ENCODE measurements at regions not wholly inside any gene's neighbourhood (a gene's known extent, or its start where the extent isn't known, plus 50 kb on each side); places are given as distances from the start of the nearest gene placed in this dataset.
"Not testable (repeated sequence)": the region's sequence is repeated elsewhere in the genome, so short reads cannot be mapped to it uniquely, and the experiment has no call there.

DNA sequence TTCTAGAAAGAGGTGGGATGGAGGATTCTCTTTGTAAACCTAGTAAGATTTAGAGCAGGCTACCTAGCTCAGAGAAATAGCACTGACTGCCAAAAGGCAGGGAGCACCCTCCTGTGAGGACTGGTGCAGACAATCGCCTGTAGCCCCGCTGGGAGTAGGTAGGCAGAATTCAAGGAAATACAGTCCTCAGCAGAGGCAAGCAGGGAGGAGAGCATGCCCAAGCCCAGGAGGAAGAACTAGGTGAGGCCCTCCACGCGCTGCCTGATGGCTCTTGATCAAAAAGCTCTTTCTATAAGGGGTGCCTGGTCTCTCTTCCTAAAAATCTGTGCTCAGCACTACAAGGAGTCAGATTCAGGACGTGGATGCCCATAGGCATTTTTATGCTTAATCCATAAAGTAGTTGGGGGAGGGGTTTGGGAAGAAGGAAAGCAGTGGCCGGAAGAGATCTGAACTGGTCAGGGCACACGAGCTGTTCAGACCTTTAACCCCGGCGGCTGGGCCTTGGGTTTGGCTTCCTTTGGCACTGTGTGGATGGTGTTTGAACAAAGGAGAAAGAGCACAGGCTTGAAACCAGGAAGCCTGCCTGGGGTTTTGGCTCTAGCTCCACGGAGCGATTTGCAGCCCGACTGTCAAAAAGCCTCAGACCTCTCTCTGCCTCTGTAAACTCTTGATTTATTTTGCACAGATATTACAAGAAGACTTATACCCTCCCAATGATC is 320.6 kb downstream of the FOXO1 start:
- DNase-seq = no peak

DNA sequence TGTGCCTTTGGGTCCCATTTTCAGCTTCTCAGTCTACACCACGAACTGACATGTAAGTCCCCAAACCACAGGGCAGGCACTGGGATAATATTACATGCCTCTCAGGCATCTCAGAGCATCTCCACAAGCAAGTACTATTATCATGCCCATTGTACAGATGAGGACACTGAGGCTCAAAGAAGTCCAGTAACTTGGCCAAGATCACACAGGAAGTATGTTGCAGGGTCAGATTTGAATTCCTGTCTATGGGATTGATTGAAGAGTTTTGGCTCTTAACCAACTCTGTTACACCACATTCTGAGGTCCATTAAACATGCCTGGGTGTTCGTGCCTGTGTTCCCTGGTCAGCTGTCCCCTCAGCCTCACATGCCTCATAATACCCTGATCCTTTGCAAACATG is 319.8 kb downstream of the FOXO1 start:
- no peak for DNase-seq

DNA sequence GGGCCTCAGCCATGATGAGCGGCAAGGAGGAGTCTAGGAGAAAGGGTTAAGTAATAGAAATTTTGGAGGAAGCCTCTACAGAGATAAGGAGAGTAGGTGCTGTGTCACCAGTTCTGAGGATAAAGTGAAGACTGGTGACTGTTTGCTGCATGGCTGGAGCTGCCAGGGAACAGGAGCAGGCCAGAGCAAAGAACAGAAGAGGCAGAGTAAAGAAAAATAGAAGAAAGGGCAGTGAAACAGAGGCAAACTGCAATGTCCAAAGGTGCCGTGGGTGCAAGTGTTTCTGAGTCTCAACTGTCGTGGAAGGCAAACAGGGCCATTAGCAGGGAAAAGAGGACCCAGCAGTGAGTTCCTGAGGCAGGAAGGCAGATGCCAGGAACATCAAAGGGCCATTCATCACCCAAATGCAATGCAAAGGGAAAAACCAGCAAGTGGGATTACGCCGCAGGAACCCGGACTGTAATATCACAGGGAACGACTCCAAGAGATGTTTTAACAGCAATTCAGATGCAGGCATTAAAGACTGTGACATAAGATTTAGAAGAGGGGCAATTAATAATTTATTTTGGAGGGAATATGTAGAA is 318.3 kb downstream of the FOXO1 start:
- DNase-seq = no peak

DNA sequence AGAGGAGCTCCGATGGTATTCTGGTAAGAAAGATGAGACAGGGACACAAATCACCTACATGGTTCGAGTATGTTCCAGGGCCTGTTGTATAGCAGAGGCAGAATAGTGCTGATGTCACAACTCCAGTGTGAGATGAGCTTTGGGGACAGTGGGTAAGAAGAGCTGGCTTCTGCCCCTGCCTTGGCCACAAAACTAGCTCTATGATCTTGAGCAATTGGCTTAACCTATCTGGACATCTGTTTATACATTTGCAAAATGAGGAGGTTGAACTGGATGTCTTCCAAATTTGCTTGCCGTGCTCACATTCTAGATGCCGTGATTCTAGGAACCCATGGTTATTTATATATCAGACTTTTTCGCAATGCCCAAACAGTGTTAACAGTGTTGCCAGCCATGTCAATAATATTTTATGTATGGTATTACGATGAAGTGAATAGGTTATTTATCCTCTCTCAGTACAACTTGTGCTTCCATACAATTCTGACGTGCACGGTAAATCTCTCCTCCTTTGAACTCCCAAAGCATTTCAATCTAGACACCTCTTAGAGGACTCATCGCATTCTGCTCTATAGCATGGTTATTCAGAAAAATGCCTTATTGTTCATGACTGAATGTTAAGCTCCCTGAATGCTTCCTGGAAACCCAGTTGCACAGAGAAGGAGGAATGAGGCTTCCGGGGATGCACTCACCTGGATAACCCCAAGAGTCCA is 316.0 kb downstream of the FOXO1 start:
- DNase-seq = no peak

DNA sequence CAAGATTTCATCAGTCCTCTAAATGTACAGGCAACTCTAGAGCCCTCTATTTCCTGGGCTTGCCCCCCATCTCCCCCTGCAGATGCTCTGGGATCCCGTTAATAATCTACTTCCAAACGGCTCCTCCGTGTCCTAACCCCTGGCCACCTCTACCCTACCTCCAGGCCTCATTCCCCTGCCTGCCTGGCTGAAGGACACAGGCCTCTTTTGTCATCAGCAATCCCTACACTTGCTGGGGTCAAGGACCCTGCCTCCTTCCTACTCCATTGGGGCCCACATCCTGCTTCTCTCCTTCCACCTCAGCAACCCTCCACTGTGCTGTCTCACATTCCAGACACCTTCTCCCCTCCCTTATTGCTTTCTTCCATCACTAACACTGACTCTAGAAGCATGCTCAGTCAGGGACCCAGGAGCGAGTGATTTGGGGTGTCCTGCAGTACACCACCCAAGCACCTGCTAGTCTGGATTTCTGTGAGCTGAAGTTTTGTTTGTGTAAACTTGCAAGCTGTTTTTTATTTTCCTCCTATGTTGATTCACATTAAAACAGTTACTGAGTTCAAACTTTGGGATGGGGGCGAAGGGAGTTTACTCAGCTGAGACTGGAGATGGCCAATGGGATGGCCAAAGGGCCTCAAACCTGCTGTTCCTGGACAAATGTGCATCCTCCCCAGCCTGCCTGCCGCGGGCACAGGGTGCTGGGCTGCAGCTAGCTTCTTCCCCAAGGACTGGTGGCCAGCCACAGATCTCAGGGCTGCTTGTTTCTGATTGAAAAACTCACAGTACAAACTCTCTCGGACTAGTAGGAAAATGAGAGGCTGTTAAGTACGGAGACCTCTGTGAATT is 314.7 kb downstream of the FOXO1 start:
- no peak for DNase-seq

DNA sequence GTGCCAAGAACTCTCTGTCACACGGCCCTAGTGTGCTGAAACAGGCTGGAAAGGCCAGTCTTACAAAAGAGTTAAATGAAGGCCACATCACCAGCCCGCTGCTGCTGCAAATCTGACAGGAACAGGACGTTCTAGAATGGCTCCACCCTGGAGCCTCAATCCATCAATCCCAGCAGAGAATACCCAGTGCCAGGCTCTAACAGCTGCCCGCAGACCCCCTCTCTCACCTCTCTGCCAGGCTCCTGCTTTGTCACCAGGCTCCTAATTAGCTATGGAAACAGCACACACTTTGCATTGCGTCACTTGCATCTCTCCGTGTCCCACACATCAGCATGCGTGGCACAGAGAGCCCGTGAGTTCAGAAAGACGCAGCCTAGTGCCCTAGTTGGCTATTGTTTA is 314.1 kb downstream of the FOXO1 start:
- no peak for DNase-seq

DNA sequence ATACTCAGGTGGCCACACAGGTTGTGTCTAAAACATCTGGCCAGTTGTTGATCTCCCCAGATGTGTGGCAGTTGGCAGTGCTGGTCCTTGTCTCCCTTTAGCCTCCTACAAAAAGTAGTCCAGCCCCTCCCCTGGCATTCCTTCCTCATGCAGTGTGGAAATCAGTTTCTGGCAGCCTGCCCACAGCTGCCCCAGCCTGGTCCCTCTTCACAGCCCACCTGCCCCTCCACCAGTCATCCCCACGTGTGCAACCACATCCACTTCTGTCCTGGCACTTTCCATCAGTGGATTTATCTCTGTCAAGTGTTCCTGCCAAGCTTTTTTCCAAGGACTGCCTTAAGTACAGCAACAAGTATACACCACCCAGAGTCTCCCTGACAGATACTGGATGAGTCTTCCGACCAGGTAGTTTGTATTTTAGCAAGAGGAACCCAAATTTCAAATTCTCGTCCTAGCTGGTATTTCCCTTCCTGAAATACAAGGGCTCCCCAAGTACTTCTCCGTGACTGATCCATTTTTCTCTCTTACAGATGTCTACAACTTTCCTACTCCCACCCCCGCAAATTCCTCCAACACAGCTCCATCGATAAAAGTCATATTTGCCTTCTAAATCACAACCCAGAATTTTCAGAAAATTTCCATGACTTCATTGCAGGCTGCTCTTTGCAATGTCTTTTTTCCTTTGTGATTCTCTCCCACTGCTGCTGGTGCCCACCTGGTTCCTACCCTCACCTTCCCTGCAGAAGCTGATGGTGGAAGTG is 313.5 kb downstream of the FOXO1 start:
- DNase-seq = no peak

DNA sequence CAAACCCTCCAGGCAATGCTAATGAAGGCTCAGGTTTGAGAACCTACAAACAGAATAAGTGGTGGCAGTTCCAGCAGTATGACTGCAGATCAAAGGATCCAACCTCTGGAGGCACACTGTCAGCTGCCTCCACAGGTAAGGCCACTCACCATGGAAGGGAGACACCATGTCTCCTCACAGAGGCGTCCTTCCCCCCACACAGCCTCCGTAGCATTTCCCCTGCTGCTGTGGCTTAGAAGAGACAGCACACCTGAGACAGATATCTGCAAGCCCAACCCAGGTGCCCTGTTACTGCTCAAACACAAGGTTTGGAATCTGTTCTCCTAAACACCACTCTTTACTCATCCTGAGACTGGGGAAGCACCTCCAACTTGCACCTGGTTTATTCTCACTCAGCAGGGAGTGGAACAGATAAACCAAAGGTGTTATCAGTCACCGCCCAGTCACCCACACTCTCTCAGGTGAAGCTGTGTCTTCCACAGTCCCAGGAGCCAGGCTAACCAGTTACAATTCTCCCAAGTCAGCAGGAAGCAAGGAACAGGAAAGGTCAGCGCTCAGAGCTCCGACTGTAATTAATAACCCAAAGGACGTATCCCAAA is 311.2 kb downstream of the FOXO1 start:
- no peak for DNase-seq

DNA sequence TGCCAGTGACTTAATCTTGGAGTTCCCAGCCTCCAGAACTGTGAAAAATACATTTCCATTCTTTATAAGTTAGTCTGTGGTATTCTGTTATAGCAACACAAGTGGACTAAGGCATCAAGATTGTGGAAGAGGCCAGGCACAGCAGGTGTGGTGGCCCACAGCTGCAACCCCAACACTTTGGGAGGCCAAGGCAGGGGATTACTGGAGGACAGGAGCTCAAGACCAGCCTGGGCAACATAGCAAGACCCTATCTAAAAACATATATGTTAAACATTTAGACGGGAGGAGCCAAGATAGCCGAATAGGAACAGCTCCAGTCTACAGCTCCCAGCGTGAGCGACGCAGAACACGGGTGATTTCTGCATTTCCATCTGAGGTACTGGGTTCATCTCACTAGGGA is 310.4 kb downstream of the FOXO1 start:
- no peak for DNase-seq

DNA sequence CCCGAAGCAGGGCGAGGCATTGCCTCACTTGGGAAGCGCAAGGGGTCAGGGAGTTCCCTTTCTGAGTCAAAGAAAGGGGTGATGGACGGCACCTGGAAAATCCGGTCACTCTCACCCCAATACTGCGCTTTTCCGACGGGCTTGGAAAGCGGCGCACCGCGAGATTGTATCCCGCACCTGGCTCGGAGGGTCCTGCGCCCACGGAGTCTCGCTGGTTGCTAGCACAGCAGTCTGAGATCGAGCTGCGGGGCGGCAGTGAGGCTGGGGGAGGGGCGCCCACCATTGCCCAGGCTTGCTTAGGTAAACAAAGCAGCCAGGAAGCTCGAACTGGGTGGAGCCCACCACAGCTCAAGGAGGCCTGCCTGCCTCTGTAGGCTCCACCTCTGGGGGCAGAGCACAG is 310.0 kb downstream of the FOXO1 start:
- not testable (repeated sequence) for DNase-seq

DNA sequence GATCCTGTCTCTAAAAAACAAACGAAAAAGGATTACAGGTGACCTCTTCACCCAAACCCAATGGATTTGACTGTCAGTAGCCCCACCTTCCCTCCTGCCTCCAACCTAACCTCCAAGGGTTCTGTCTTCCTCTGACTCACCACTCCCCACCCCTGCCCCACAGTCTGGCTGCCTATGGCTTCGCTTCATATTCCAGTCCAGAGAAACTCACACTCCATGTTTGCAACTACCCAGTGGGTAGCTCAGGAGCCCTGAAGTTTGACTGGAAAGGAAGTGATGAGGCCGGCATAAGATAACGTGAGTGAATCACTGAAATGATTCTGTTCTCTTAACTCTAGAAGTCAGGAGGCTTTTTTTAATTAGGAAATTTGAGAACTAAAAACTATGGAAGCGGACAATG is 303.9 kb downstream of the FOXO1 start:
- no peak for DNase-seq

DNA sequence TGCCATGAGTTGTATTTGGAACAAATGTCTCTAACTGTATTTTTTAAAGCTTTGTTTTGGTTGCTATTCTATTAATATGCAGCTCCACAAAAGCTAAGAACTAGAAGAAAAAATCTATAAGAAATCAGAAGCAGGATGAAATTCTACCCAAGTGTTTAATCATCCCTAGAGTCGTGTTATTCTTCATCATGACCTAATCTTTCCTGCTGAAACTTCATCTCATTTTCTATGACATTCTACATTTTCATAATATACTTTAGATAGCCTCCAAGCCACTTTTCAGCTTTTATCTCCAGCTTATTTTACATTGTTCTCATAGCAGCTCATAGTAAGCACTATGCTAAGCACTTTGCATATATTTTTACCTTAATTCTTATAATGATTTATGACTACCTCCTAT is 302.8 kb downstream of the FOXO1 start:
- DNase-seq = no peak

DNA sequence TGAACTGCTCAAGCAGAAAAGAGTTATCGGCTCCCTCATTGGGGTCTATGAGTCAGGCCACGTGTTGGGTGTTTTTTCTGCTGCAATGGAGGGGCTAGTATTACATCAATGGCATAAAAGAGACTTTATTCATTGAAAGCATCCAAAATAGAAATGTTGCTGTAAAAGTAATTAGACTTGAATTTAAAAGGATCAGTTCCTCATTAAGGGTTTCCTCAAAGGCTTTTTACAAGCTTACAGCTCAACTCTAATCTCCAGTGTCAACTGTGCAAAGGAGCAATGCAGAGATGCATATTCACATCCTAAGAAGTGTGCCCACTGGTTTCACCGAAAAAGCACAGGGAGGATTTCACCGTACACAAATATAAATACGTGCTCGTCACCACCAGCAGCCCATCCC is 300.3 kb downstream of the FOXO1 start:
- no peak for DNase-seq

DNA sequence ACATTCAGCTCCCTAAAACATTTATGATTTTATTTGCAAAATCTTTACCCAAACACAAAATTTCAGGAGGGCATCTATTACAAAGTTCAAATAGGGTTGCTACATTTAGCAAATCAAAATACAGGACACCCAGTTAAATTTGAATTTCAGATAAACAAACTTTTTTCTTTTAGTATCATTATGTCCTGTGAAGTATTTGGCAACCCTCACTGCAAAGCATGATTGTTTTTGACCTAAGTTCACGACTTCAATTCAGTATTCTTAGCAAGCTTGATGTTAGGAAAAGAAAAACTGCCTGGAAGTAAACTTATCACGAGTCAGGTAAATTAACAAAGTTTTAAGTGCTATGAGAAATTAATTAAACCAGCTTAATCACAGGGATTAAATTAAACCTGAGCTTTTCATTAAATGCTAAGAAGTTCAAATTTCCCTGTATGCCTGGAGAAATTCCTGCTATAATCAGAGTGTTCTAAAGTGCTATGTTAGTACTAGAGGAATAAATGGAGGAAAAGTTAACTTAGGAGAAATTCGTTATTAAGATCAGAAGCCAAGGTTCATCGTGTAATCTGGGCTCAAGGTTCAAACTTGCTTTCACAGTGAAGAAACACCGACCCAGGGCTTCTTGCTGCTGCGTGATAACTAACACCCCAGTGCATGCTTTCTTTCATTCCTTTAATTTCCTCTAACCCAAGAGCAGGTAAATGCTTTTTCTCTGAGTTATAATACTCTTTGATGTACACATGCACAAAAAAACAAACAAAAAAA is 298.1 kb downstream of the FOXO1 start:
- DNase-seq = no peak

DNA sequence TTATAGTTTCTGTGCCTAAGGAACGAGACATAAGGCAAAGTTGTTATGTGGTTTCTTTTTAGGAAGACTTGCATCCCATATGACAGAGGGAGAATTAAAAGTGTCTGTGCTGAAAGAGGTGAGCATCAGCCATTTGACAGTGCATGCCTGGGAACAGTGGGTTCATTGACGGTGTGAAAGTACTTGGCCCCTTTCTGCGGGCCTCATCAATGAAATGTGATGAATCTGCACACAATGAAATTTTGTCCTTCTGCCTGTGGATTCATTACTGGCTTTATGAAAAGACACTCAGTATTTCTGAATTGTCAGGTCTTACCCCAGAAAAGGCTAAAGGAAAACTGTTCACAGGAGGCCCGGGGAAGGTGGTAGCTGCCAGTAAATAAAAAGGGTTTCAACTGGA is 295.8 kb downstream of the FOXO1 start:
- no peak for DNase-seq

DNA sequence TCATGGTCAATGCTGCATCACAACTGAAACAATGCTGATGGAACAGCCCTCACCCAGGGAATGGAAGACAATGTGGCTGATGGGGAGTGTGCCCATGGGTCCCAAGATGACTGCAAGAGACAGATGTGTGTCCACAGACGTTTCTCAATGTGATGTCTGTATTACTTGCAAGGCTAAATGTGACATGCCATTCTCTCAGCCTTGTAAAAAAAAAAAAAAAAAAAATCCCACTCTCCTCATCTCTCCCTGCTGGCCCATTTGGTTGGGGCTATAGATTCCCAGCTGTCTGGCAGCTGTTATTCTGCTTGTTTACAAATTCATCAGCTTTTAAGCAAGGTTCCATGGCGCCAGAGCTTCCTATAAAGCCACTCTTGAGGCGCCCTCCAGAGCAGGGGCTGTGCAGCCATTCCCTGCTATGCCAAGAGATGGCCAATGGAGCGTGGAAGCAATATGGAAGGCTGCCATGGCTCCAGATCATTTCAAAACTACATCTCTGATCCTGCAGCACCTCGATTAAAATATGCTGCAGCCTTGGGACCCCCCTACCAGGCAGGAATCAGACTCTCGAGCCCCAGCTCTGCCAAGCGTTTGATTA is 294.8 kb downstream of the FOXO1 start:
- DNase-seq = no peak

DNA sequence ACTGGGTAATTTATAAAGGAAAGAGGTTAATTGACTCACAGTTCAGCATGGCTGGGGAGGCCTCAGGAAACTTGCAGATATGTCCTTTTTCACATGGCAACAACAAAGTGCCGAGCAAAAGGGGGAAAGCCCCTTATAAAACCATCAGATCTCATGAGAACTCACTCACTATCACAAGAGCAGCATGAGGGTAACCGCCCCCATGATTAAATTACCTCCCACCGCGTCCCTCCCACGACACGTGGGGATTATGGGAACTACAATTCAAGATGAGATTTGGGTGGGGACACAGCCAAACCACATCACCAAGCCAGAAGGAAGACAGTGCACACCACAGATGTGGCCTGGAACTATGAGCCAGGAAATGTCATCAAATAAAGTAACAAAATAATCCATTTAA is 292.8 kb downstream of the FOXO1 start:
- DNase-seq = not testable (repeated sequence)

DNA sequence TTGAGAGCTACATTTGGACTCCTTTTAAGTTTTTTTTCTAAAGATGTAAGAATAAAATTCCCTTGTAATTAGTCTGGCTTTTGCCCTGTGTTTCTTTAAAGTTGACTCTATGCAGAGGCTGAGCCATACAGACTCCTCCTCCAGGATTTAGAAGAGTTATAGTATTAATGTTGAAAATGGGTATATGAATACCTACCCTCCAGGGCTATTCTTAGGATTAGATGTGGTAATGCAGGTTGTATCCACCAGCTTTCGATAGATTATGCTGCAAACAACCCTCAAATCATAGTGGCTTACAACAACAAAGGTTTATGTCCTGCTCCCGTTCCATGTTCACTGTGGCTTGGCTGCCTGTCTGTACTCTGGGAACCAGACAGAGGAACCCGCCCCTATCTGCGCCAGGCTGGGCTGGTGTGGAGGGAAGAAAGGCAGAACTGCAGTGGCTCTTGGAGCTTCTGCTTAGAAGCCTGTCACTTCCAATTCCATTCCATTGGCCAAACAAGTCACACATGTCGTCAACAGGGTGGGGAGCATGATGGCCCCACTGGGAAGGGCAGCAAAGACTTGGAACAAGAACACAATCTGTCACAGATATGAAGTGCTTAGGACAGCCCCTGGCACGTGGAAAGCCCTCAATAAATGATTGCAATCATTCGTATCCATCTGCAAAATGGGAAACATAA is 290.8 kb downstream of the FOXO1 start:
- DNase-seq = no peak

DNA sequence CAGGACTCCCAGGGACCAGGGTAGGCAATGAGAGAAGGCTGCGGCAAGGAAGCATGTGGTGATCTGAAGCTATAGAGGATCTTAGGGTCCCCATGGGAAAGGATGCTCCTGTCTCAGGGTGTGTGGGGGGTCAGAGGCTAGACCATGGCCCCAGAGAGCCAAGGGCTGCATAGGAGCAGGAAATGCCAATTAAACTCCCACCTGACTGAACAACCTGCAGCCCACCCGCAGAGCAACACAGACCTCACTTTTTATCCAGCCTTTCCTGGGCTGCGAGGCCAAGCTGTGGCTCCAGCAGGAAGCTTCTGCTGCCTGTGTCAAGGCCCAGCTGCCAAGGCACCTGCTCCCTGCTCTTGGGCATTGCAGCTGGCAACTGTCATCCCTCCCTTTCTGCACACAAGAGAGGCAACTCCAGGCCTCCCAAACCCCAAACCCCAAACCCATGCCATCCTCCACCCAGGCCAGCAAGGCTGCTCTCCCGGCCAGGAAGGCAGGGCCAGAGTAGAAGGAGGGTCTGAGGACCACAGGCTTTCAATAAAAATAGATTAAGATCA is 290.1 kb downstream of the FOXO1 start:
- no peak for DNase-seq

DNA sequence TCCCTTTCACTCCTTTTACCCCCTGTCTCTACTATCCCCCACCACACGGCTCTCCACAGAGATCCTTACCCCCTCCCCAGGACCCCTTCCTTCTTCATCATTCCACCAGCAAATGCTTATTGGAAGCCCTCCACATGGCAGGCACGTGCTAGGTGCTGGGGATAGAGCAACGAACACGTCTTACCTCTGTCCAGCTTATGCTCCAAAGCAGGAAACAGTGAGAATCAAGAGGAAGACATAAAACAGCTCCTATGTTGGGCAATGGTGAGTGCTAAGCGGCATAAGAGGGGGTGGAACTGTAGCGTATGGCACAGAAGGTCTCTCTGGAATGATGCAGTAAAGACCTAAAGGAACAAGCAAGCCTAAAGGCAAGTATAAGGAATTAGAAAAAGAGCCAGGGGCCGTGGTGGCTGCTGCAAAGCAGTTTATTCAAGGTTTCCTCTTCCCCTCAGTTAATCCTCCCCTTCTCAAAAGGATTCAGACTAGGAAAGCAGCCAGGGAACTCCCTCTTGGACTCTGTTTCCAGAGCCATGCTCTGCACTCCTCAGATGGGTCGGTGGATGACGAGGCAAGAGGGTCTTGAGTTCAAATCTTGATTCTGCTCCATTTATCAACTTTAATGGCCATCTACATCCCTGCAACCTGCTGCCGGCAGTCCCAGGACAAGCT is 289.4 kb downstream of the FOXO1 start:
- DNase-seq = no peak

Data from fibroblast of skin of right biceps (primary cell).